Thoracic aorta (tissue), 2 donors: ENCODE measurements at regions not wholly inside any gene's neighbourhood (a gene's known extent, or its start where the extent isn't known, plus 50 kb on each side); places are given as distances from the start of the nearest gene placed in this dataset.

Experiments
- ATAC-seq: fragments of 150-250 bp; one replicate; pipeline ENCODE4 v1.8.0; 2017; ENCODE audit warnings: low read depth; ENCODE audit not compliant: insufficient number of reproducible peaks, low FRiP score
- DNase-seq: peaks from one replicate; pipeline ENCODE4 v3.0.0-alpha.2; 2020; ENCODE audit warnings: low spot score
- H3K27ac ChIP-seq, 2 donors: fragments of 200-600 bp; sonication (generic); 1 replicate in 1 of 2; 2 replicates in 1 of 2; pipeline ENCODE4 v1.5.1; 2016; ENCODE audit warnings: mild to moderate bottlenecking in 2 of 2, moderate library complexity in 2 of 2
- H3K27me3 ChIP-seq: fragments of 200-600 bp; sonication (generic); replicated peaks from 2 replicates; pipeline ENCODE4 v1.6.0; 2016; ENCODE audit warnings: mild to moderate bottlenecking; ENCODE audit not compliant: insufficient read depth
- H3K36me3 ChIP-seq: fragments of 200-600 bp; sonication (generic); one replicate; pipeline ENCODE4 v1.5.1; 2016
- H3K4me1 ChIP-seq, 2 donors: fragments of 200-600 bp; sonication (generic); 1 replicate in 1 of 2; 2 replicates in 1 of 2; pipeline versions ENCODE4 v1.5.1 to v1.6.0; 2016; ENCODE audit warnings: low read depth in 2 of 2, mild to moderate bottlenecking in 1 of 2; ENCODE audit not compliant: control insufficient read depth in 1 of 2
- H3K4me3 ChIP-seq: fragments of 200-600 bp; sonication (generic); 2 replicates; pipeline ENCODE4 v1.5.1; 2016; ENCODE audit warnings: mild to moderate bottlenecking
- H3K9me3 ChIP-seq: fragments of 200-600 bp; sonication (generic); 2 replicates; pipeline ENCODE4 v1.5.1; 2016
- TF ChIP-seq, protein P1 (sequence below): fragments of 200-600 bp; sonication (generic); IDR thresholded peaks from one replicate; pipeline ENCODE4 v1.5.1; 2019; ENCODE audit warnings: antibody characterized with exemption

- no peaks in the 10 kb centered on the region for H3K27me3 ChIP-seq
- H3K36me3 ChIP-seq, result no peaks in the 10 kb centered on the region
- DNase-seq (no peak), ATAC-seq (no peak)
- no peaks in the 10 kb centered on the region for H3K4me1 ChIP-seq
- TF ChIP-seq, protein P1, sequence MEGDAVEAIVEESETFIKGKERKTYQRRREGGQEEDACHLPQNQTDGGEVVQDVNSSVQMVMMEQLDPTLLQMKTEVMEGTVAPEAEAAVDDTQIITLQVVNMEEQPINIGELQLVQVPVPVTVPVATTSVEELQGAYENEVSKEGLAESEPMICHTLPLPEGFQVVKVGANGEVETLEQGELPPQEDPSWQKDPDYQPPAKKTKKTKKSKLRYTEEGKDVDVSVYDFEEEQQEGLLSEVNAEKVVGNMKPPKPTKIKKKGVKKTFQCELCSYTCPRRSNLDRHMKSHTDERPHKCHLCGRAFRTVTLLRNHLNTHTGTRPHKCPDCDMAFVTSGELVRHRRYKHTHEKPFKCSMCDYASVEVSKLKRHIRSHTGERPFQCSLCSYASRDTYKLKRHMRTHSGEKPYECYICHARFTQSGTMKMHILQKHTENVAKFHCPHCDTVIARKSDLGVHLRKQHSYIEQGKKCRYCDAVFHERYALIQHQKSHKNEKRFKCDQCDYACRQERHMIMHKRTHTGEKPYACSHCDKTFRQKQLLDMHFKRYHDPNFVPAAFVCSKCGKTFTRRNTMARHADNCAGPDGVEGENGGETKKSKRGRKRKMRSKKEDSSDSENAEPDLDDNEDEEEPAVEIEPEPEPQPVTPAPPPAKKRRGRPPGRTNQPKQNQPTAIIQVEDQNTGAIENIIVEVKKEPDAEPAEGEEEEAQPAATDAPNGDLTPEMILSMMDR, result no peak
- no peak overlapping the region for H3K27ac ChIP-seq
- no peaks in the 10 kb centered on the region for H3K9me3 ChIP-seq
- no peak overlapping the region for H3K4me3 ChIP-seq
Observed at GRCh38 chr3:68328049-68328448, 604.3 kb downstream of the TAFA4 start.

DNA sequence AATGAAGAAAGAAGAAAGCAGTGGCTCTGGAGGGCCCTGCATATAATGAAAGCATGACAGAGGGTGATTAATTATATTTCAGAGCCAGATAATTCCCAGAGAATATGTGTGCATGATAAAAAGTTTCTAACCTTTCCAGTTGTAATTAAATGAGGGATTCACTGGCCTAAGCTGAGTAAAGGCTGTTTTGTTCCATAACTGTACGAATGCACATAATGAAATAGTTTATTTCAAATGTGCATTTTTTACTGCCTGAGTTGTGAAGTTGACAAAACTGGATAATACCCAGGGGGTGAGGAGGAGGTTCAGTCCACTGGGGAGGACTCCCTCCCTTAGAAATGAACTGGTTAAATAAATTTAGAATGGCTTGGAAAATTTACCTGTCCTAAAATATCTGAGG is 616.4 kb downstream of the TAFA4 start:
- H3K36me3 ChIP-seq, result no peaks in the 10 kb centered on the region
- ATAC-seq (no peak), DNase-seq (no peak)
- no peaks in the 10 kb centered on the region for H3K4me1 ChIP-seq
- no peak overlapping the region for H3K4me3 ChIP-seq
- TF ChIP-seq, protein P1, result no peak
- no peak overlapping the region for H3K27ac ChIP-seq
- no peaks in the 10 kb centered on the region for H3K9me3 ChIP-seq
- no peaks in the 10 kb centered on the region for H3K27me3 ChIP-seq

GRCh38 chr3:68315546-68315945 is 616.8 kb downstream of the TAFA4 start:
- no peaks in the 10 kb centered on the region for H3K9me3 ChIP-seq
- no peaks in the 10 kb centered on the region for H3K36me3 ChIP-seq
- no peak overlapping the region for H3K4me3 ChIP-seq
- no peak for ATAC-seq
- no peak overlapping the region for H3K27ac ChIP-seq
- no peaks in the 10 kb centered on the region for H3K4me1 ChIP-seq
- H3K27me3 ChIP-seq, result no peaks in the 10 kb centered on the region
- DNase-seq, result no peak
- TF ChIP-seq, protein P1, result no peak

GRCh38 chr3:68306571-68306970 is 625.8 kb downstream of the TAFA4 start:
- Histone ChIP-seq H3K27me3 (no peaks in the 10 kb centered on the region), H3K4me3 (no peak overlapping the region), H3K36me3 (no peaks in the 10 kb centered on the region), H3K27ac (no peak overlapping the region), H3K4me1 (no peaks in the 10 kb centered on the region), H3K9me3 (no peaks in the 10 kb centered on the region)
- ATAC-seq (no peak), DNase-seq (no peak)
- TF ChIP-seq, protein P1, result no peak

DNA sequence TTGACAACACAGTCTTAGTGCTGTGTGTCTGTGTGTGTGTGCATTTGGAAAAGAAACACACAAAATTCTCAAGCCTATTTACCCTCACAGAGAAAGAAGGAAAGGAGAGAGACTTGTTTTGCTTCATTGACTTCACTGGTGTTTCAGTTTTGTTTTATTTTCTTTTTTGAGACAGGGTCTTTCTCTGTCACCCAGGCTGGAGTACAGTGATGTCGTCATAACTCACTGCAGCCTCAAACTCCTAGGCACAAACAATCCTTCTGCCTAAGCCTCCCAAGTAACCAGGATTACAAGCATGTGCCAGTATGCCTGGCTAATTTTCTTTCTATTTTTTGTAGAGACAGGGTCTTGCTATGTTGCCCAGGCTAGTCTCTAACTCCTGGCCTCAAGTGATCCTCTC is 636.9 kb downstream of the TAFA4 start:
- TF ChIP-seq, protein P1, result no peak
- H3K9me3 ChIP-seq, result no peaks in the 10 kb centered on the region
- no peaks in the 10 kb centered on the region for H3K36me3 ChIP-seq
- H3K4me1 ChIP-seq, result no peaks in the 10 kb centered on the region
- no peak overlapping the region for H3K27ac ChIP-seq
- ATAC-seq (no peak), DNase-seq (no peak)
- H3K27me3 ChIP-seq, result no peaks in the 10 kb centered on the region
- H3K4me3 ChIP-seq, result no peak overlapping the region
